IMR-90 (cell line): ENCODE measurements at regions not wholly inside any gene's neighbourhood (a gene's known extent, or its start where the extent isn't known, plus 50 kb on each side); places are given as distances from the start of the nearest gene placed in this dataset.
"Not testable (repeated sequence)": the region's sequence is repeated elsewhere in the genome, so short reads cannot be mapped to it uniquely, and the experiment has no call there.

Experiments used
- ATAC-seq: fragments of 200-7000 bp; cut with Tn5 transposase; 2 replicates; pipeline ENCODE4 v1.9.1; 2020; ENCODE audit warnings: low read depth, mild to moderate bottlenecking, moderate library complexity
- BruUV-seq: library from RNA; stranded (reverse); fragments of 400-500 nt; replicated peaks from 2 replicates; lab custom pipeline; 2021; lab: Mats Ljungman, UMichigan
- CTCF ChIA-PET: fragments of 300-600 bp; formaldehyde crosslinking; extraction: SDS; loops from one replicate; lab custom pipeline; 2021; ENCODE audit warnings: antibody characterized with exemption; lab: Yijun Ruan, JAX
- POLR2A ChIA-PET: fragments of 300-600 bp; sonication (Branson Sonifier 250); formaldehyde crosslinking; loops from one replicate; lab custom pipeline; 2022; ENCODE audit warnings: antibody characterized with exemption; ENCODE audit not compliant: unreplicated experiment; lab: Charles Lee
- DNase-seq: peaks from one replicate; pipeline ENCODE4 v3.0.0; 2013
- H2AFZ ChIP-seq: replicated peaks from 2 replicates; pipeline ENCODE3; 2013; ENCODE audit warnings: low read length, mild to moderate bottlenecking; ENCODE audit not compliant: poor library complexity
- H2AK5ac ChIP-seq: 2 replicates; pipeline ENCODE4 v1.6.1; 2013; ENCODE audit warnings: low read depth, low read length, inconsistent platforms
- H2AK9ac ChIP-seq: replicated peaks from 2 replicates; pipeline ENCODE3; 2013; ENCODE audit warnings: mild to moderate bottlenecking, low read depth, low read length, moderate library complexity; ENCODE audit not compliant: poor library complexity
- H2BK120ac ChIP-seq: 2 replicates; pipeline ENCODE4 v1.6.1; 2013; ENCODE audit warnings: low read depth, low read length, inconsistent platforms
- H2BK15ac ChIP-seq: 3 replicates; pipeline ENCODE4 v1.6.1; 2013; ENCODE audit warnings: low read depth, low read length, inconsistent platforms
- H2BK20ac ChIP-seq: 2 replicates; pipeline ENCODE4 v1.6.1; 2013; ENCODE audit warnings: low read depth, mild to moderate bottlenecking, inconsistent platforms, low read length, moderate library complexity
- H2BK5ac ChIP-seq: 2 replicates; pipeline ENCODE4 v1.6.1; 2013; ENCODE audit warnings: mild to moderate bottlenecking, low read depth, low read length, inconsistent platforms; ENCODE audit not compliant: poor library complexity, severe bottlenecking
- H3K14ac ChIP-seq: replicated peaks from 2 replicates; pipeline ENCODE4 v1.6.1; 2013; ENCODE audit warnings: low read depth, low read length, inconsistent platforms
- H3K18ac ChIP-seq: 2 replicates; pipeline ENCODE4 v1.6.1; 2013; ENCODE audit warnings: low read depth, low read length, control low read depth
- H3K23ac ChIP-seq: 2 replicates; pipeline ENCODE4 v1.6.1; 2013; ENCODE audit warnings: low read depth, low read length, inconsistent platforms
- H3K27ac ChIP-seq: 2 replicates; pipeline ENCODE4 v1.5.1; 2013; ENCODE audit warnings: mild to moderate bottlenecking, control low read depth, low read length; ENCODE audit not compliant: insufficient read depth
- H3K27me3 ChIP-seq: 2 replicates; pipeline ENCODE4 v1.6.1; 2013; ENCODE audit warnings: low read length; ENCODE audit not compliant: control insufficient read depth, insufficient read depth
- H3K36me3 ChIP-seq: 2 replicates; pipeline ENCODE4 v1.6.1; 2013; ENCODE audit warnings: low read length, mixed read lengths; ENCODE audit not compliant: control insufficient read depth, insufficient read depth
- H3K4ac ChIP-seq: 2 replicates; pipeline ENCODE4 v1.6.1; 2013; ENCODE audit warnings: low read depth, low read length, inconsistent platforms
- H3K4me1 ChIP-seq: 2 replicates; pipeline ENCODE4 v1.6.1; 2013; ENCODE audit warnings: low read length, mixed read lengths; ENCODE audit not compliant: control insufficient read depth, insufficient read depth
- H3K4me2 ChIP-seq: 2 replicates; pipeline ENCODE4 v1.6.1; 2013; ENCODE audit warnings: low read depth, mild to moderate bottlenecking, control low read depth, low read length, moderate library complexity
- H3K4me3 ChIP-seq: 2 replicates; pipeline ENCODE4 v1.5.1; 2013; ENCODE audit warnings: low read depth, mild to moderate bottlenecking, control low read depth, low read length, moderate library complexity; ENCODE audit not compliant: insufficient read depth
- H3K56ac ChIP-seq: 2 replicates; pipeline ENCODE4 v1.6.1; 2013; ENCODE audit warnings: low read length, inconsistent platforms; ENCODE audit not compliant: insufficient read depth; ENCODE audit errors: extremely low read depth
- H3K79me1 ChIP-seq, 2 experiments: 2 replicates each; pipeline ENCODE4 v1.6.1; 2013; ENCODE audit warnings: low read length in 2 of 2, inconsistent platforms in 1 of 2, low read depth in 1 of 2
- H3K9ac ChIP-seq: 2 replicates; pipeline ENCODE4 v1.6.1; 2013; ENCODE audit warnings: low read depth, low read length, control low read depth
- H3K9me1 ChIP-seq: 2 replicates; pipeline ENCODE4 v1.6.1; 2013; ENCODE audit warnings: low read length, inconsistent platforms; ENCODE audit not compliant: insufficient read depth
- H3K9me3 ChIP-seq: 2 replicates; pipeline ENCODE4 v1.6.1; 2013; ENCODE audit warnings: low read length; ENCODE audit not compliant: control insufficient read depth, insufficient read depth
- H4K20me1 ChIP-seq: 2 replicates; pipeline ENCODE4 v1.6.1; 2013; ENCODE audit warnings: low read length, inconsistent platforms; ENCODE audit not compliant: insufficient read depth
- H4K5ac ChIP-seq: 2 replicates; pipeline ENCODE4 v1.6.1; 2013; ENCODE audit warnings: mild to moderate bottlenecking, low read depth, low read length, control low read depth
- H4K8ac ChIP-seq, 2 experiments: 2 replicates each; pipeline ENCODE4 v1.6.1; 2013; ENCODE audit warnings: low read depth in 2 of 2, low read length in 2 of 2, control low read depth in 1 of 2, inconsistent platforms in 1 of 2
- H4K91ac ChIP-seq: 2 replicates; pipeline ENCODE4 v1.6.1; 2013; ENCODE audit warnings: low read depth, low read length, inconsistent platforms; ENCODE audit not compliant: insufficient read depth
- WGBS, 2 experiments: methylation state at CpG; one replicate each; pipeline versions ENCODE4 v1.1.5 to v1.1.7; 2013; ENCODE audit warnings: missing lambda C conversion rate in 2 of 2; ENCODE audit not compliant: insufficient read length in 1 of 2; ENCODE audit errors: extremely low coverage in 2 of 2; 5-methylcytosine and 5-hydroxymethylcytosine counted together
- dilution Hi-C: fragments of 300-500 bp; cut with HindIII; formaldehyde crosslinking; loops from one replicate; pipeline ENCODE4 v1.14.3; 2018; ENCODE audit warnings: low sequenced_read_pairs; ENCODE audit not compliant: unreplicated experiment
- in situ Hi-C: fragments of 300-500 bp; cut with MboI; formaldehyde crosslinking; loops from 3 replicates; pipeline ENCODE4 v1.14.3; 2019; ENCODE audit warnings: low sequenced_read_pairs, inconsistent platforms, mixed read lengths
- intact Hi-C: fragments of 100-400 bp; cut with micrococcal nuclease; formaldehyde crosslinking; loops from 2 replicates; pipeline ENCODE4 v1.10.0; 2022

GRCh38 chr2:89287084-89287483 is 595.6 kb downstream of the RPIA start:
- H3K27me3 ChIP-seq, H2AFZ ChIP-seq, in situ Hi-C loops, H4K5ac ChIP-seq, H3K9ac ChIP-seq, dilution Hi-C loops, H3K23ac ChIP-seq, H2AK9ac ChIP-seq, H3K56ac ChIP-seq, H3K9me3 ChIP-seq, H3K36me3 ChIP-seq, H2BK120ac ChIP-seq, H3K14ac ChIP-seq, H2BK5ac ChIP-seq, H3K4me3 ChIP-seq, H3K79me1 ChIP-seq, POLR2A ChIA-PET, ATAC-seq, H3K18ac ChIP-seq, H3K4me1 ChIP-seq, H4K91ac ChIP-seq, H4K8ac ChIP-seq, H2BK15ac ChIP-seq, BruUV-seq, H3K4ac ChIP-seq, CTCF ChIA-PET, intact Hi-C loops, DNase-seq, H4K20me1 ChIP-seq, H3K4me2 ChIP-seq, H2BK20ac ChIP-seq, H3K9me1 ChIP-seq, H3K27ac ChIP-seq, H2AK5ac ChIP-seq: not testable (repeated sequence)
- no CpG with 5 or more reads among the region's 4 CpGs for WGBS, 2 experiments

DNA sequence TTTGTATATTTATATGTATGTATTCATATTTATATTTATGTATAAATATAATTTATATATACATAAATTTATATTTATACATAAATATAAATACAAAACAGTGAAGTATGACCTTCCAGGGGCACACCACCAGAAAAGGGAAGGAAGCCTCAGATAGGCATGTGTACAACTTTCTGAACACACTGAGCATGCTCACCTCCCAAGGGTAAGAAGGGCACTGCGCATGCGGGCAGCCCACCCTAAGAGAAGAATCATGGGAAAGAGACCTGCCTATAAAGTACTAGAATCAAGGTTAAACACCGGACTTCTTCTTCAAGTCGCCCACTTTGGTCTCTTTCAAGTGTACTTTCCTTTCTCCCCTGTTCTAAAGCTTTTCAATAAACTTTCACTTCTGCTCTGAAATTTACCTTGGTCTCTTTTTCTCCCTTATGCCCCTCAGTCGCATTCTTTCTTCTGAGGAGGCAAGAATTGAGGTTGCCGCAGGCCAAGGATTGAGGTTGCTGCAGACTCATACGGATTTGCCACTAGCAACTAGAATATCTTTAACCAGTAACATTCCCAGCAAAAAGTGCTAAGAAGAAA is 600.3 kb downstream of the RPIA start:
- POLR2A ChIA-PET, CTCF ChIA-PET: not testable (repeated sequence)

More for the DNA sequence above, 600.3 kb downstream of the RPIA start:
- WGBS, 2 experiments: no CpG with 5 or more reads among the region's 7 CpGs
- DNase-seq, H3K9ac ChIP-seq, H3K23ac ChIP-seq, H3K79me1 ChIP-seq, H3K4me1 ChIP-seq, H3K18ac ChIP-seq, H2AK5ac ChIP-seq, H2AK9ac ChIP-seq, H3K4ac ChIP-seq, in situ Hi-C loops, ATAC-seq, H3K56ac ChIP-seq, H3K36me3 ChIP-seq, H4K91ac ChIP-seq, intact Hi-C loops, H2BK120ac ChIP-seq, H3K14ac ChIP-seq, H2BK5ac ChIP-seq, H3K9me1 ChIP-seq, H2BK20ac ChIP-seq, BruUV-seq, H3K9me3 ChIP-seq, H3K4me3 ChIP-seq, H4K20me1 ChIP-seq, H4K8ac ChIP-seq, H3K27ac ChIP-seq, H2BK15ac ChIP-seq, H2AFZ ChIP-seq, H3K27me3 ChIP-seq, dilution Hi-C loops, H4K5ac ChIP-seq, H3K4me2 ChIP-seq: not testable (repeated sequence)
